ENCODE measurements at regions not wholly inside any gene's neighbourhood (a gene's known extent, or its start where the extent isn't known, plus 50 kb on each side); places are given as distances from the start of the nearest gene placed in this dataset.

DNA sequence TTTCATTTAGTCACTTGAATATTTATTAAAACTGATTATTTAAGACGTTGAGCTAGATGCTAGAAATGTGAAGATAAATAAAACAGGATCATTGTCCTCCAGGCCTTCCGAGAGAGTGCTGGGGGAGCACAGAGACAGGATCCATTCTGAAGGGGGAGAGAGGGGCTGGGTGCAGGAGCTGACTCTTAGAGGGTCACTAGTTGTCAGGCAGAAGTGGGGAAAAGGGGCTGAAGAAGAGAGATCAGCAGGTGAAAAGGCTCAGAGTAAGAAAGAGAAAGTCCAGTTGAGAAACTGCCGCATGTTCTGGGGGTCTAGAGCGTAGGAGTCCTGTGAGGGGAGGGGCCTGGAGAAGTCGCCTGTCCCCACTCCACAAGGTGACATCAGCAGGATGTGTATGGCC lies 206.2 kb upstream of the SNX19 start:
- no peak for ATAC-seq
- no peak for TF ChIP-seq TCF4 (CRISPR knock-in tag; IDR thresholded peaks at IDR 0.05; ENCODE audit: borderline replicate concordance)
- no peak for TF ChIP-seq TOX (CRISPR knock-in tag; IDR thresholded peaks at IDR 0.05; ENCODE audit: borderline replicate concordance)
- TF ChIP-seq ESRRG (CRISPR knock-in tag; IDR thresholded peaks at IDR 0.05), result no peak
- no peak for TF ChIP-seq CSRNP3 (CRISPR knock-in tag; IDR thresholded peaks at IDR 0.05)
- TF ChIP-seq ARNTL (CRISPR knock-in tag; IDR thresholded peaks at IDR 0.05; ENCODE audit: borderline replicate concordance, low read depth), result no peak
- TF ChIP-seq, protein P1, sequence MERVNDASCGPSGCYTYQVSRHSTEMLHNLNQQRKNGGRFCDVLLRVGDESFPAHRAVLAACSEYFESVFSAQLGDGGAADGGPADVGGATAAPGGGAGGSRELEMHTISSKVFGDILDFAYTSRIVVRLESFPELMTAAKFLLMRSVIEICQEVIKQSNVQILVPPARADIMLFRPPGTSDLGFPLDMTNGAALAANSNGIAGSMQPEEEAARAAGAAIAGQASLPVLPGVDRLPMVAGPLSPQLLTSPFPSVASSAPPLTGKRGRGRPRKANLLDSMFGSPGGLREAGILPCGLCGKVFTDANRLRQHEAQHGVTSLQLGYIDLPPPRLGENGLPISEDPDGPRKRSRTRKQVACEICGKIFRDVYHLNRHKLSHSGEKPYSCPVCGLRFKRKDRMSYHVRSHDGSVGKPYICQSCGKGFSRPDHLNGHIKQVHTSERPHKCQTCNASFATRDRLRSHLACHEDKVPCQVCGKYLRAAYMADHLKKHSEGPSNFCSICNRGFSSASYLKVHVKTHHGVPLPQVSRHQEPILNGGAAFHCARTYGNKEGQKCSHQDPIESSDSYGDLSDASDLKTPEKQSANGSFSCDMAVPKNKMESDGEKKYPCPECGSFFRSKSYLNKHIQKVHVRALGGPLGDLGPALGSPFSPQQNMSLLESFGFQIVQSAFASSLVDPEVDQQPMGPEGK (CRISPR knock-in tag; IDR thresholded peaks at IDR 0.05; ENCODE audit: borderline replicate concordance), result no peak
- TF ChIP-seq ZNF70 (CRISPR knock-in tag; IDR thresholded peaks at IDR 0.05), result no peak
- TF ChIP-seq POU6F1 (CRISPR knock-in tag; IDR thresholded peaks at IDR 0.05; ENCODE audit: borderline replicate concordance, low read depth), result no peak
- no peak for TF ChIP-seq SNAI2 (CRISPR knock-in tag; IDR thresholded peaks at IDR 0.05)
- TF ChIP-seq CREB5 (CRISPR knock-in tag; IDR thresholded peaks at IDR 0.05; ENCODE audit: low read depth), result no peak
- TF ChIP-seq PPARA (CRISPR knock-in tag; IDR thresholded peaks at IDR 0.05; ENCODE audit: borderline replicate concordance), result no peak
- no peak for TF ChIP-seq ZNF8 (CRISPR knock-in tag; IDR thresholded peaks at IDR 0.05)
- no peak for TF ChIP-seq ZC3H10 (CRISPR knock-in tag; IDR thresholded peaks at IDR 0.05)
- TF ChIP-seq ZNF565 (CRISPR knock-in tag; conservative IDR thresholded peaks at IDR 0.05; ENCODE audit: low read depth), result no peak
- no peak for TF ChIP-seq GLIS3 (CRISPR knock-in tag; IDR thresholded peaks at IDR 0.05)
- no peak for TF ChIP-seq ZFP30 (CRISPR knock-in tag; IDR thresholded peaks at IDR 0.05)
- TF ChIP-seq ZFP3 (CRISPR knock-in tag; IDR thresholded peaks at IDR 0.05), result no peak
- TF ChIP-seq, protein P2, sequence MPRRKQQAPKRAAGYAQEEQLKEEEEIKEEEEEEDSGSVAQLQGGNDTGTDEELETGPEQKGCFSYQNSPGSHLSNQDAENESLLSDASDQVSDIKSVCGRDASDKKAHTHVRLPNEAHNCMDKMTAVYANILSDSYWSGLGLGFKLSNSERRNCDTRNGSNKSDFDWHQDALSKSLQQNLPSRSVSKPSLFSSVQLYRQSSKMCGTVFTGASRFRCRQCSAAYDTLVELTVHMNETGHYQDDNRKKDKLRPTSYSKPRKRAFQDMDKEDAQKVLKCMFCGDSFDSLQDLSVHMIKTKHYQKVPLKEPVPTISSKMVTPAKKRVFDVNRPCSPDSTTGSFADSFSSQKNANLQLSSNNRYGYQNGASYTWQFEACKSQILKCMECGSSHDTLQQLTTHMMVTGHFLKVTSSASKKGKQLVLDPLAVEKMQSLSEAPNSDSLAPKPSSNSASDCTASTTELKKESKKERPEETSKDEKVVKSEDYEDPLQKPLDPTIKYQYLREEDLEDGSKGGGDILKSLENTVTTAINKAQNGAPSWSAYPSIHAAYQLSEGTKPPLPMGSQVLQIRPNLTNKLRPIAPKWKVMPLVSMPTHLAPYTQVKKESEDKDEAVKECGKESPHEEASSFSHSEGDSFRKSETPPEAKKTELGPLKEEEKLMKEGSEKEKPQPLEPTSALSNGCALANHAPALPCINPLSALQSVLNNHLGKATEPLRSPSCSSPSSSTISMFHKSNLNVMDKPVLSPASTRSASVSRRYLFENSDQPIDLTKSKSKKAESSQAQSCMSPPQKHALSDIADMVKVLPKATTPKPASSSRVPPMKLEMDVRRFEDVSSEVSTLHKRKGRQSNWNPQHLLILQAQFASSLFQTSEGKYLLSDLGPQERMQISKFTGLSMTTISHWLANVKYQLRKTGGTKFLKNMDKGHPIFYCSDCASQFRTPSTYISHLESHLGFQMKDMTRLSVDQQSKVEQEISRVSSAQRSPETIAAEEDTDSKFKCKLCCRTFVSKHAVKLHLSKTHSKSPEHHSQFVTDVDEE (CRISPR knock-in tag; IDR thresholded peaks at IDR 0.05), result no peak
- no peak for TF ChIP-seq OSR1 (CRISPR knock-in tag; IDR thresholded peaks at IDR 0.05)
- TF ChIP-seq CSDC2 (CRISPR knock-in tag; IDR thresholded peaks at IDR 0.05), result no peak

- ATAC-seq, result no peak
- no peak for TF ChIP-seq ESRRG (CRISPR knock-in tag; IDR thresholded peaks at IDR 0.05)
- TF ChIP-seq, protein P1 (CRISPR knock-in tag; IDR thresholded peaks at IDR 0.05; ENCODE audit: borderline replicate concordance), result no peak
- no peak for TF ChIP-seq CREB5 (CRISPR knock-in tag; IDR thresholded peaks at IDR 0.05; ENCODE audit: low read depth)
- no peak for TF ChIP-seq PPARA (CRISPR knock-in tag; IDR thresholded peaks at IDR 0.05; ENCODE audit: borderline replicate concordance)
Measured at GRCh38 chr11:131129474-131129873, 213.2 kb upstream of the SNX19 start.

Data from SK-N-SH treated with all-trans-retinoic acid at 6 μM for 48 hours (cell line).